Suprapubic skin (tissue), 4 donors: ENCODE measurements at regions not wholly inside any gene's neighbourhood (a gene's known extent, or its start where the extent isn't known, plus 50 kb on each side); places are given as distances from the start of the nearest gene placed in this dataset.

ENCODE experiments used
- DNase-seq, 2 donors: peaks; one replicate each; pipeline ENCODE4 v3.0.0-alpha.2; 2019; ENCODE audit warnings: low spot score in 2 of 2
- H3K27ac ChIP-seq: fragments of 200-600 bp; sonication (generic); one replicate; pipeline ENCODE4 v1.5.1; 2019
- H3K27me3 ChIP-seq: fragments of 200-600 bp; sonication (generic); one replicate; pipeline ENCODE4 v1.5.1; 2019
- H3K36me3 ChIP-seq: fragments of 200-600 bp; sonication (generic); one replicate; pipeline ENCODE4 v1.5.1; 2019
- H3K4me1 ChIP-seq: fragments of 200-600 bp; sonication (generic); one replicate; pipeline ENCODE4 v1.5.1; 2019
- H3K4me3 ChIP-seq: fragments of 200-600 bp; sonication (generic); one replicate; pipeline ENCODE4 v1.5.1; 2019; ENCODE audit warnings: mild to moderate bottlenecking
- H3K9me3 ChIP-seq: fragments of 200-600 bp; sonication (generic); one replicate; pipeline ENCODE4 v1.5.1; 2019
- EP300 ChIP-seq: sonication (generic); formaldehyde crosslinking; IDR thresholded peaks from one replicate; pipeline ENCODE4 v1.6.1; 2017; ENCODE audit warnings: antibody characterized with exemption
- POLR2A ChIP-seq, 2 donors: fragments of 450-650 bp; IDR thresholded peaks; one replicate each; pipeline ENCODE4 v1.6.1; 2017; ENCODE audit warnings: antibody characterized with exemption in 2 of 2, mild to moderate bottlenecking in 2 of 2, moderate library complexity in 2 of 2
- POLR2AphosphoS5 ChIP-seq, 3 donors: sonication (generic); formaldehyde crosslinking; IDR thresholded peaks; one replicate each; pipeline ENCODE4 v1.6.1; 2017; ENCODE audit warnings: antibody characterized with exemption in 3 of 3
- WGBS: methylation state at CpG from one replicate; pipeline ENCODE4 v1.1.5; 2018; 5-methylcytosine and 5-hydroxymethylcytosine counted together
- TF ChIP-seq, protein P1 (sequence below), 2 donors: fragments of 200-600 bp in 1 of 2; fragments of 450-650 bp in 1 of 2; sonication (generic) in 1 of 2; IDR thresholded peaks; one replicate each; pipeline ENCODE4 v1.5.1; 2016 to 2019; ENCODE audit warnings: antibody characterized with exemption in 2 of 2, mild to moderate bottlenecking in 1 of 2, moderate library complexity in 1 of 2

DNA sequence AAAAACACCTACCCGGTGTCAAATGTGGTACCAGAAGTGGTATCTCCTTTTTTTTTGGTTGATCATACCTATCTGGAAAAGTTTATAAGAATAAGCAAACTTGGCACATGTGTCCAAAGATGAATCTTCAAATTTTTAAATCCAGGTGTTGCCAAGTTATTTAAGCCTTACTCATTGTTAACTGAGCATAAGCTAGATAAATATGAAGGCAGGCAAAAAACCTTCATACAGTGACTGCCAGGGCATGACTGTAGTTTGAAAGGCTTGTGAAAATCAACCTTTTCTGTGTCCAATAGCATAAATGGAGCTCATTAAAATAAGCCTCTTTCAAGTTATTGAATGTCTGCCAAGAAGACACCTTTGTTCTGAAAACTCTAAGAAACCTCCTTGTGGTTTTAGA, 699.2 kb downstream of the DOK5 start:
- Histone ChIP-seq H3K4me1 (no peaks in the 10 kb centered on the region), H3K4me3 (no peak overlapping the region), H3K27me3 (no peaks in the 10 kb centered on the region), H3K9me3 (no peaks in the 10 kb centered on the region), H3K27ac (no peak overlapping the region), H3K36me3 (no peaks in the 10 kb centered on the region)
- WGBS: 88% methylated on average over 1 of the region's 1 CpG
- DNase-seq: no peak
- no peak for TF ChIP-seq EP300
- no peak for TF ChIP-seq POLR2AphosphoS5 (IDR thresholded peaks at IDR 0.05)
- TF ChIP-seq, protein P1, sequence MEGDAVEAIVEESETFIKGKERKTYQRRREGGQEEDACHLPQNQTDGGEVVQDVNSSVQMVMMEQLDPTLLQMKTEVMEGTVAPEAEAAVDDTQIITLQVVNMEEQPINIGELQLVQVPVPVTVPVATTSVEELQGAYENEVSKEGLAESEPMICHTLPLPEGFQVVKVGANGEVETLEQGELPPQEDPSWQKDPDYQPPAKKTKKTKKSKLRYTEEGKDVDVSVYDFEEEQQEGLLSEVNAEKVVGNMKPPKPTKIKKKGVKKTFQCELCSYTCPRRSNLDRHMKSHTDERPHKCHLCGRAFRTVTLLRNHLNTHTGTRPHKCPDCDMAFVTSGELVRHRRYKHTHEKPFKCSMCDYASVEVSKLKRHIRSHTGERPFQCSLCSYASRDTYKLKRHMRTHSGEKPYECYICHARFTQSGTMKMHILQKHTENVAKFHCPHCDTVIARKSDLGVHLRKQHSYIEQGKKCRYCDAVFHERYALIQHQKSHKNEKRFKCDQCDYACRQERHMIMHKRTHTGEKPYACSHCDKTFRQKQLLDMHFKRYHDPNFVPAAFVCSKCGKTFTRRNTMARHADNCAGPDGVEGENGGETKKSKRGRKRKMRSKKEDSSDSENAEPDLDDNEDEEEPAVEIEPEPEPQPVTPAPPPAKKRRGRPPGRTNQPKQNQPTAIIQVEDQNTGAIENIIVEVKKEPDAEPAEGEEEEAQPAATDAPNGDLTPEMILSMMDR (IDR thresholded peaks at IDR 0.05): no peak
- no peak for TF ChIP-seq POLR2A (IDR thresholded peaks at IDR 0.05)

DNA sequence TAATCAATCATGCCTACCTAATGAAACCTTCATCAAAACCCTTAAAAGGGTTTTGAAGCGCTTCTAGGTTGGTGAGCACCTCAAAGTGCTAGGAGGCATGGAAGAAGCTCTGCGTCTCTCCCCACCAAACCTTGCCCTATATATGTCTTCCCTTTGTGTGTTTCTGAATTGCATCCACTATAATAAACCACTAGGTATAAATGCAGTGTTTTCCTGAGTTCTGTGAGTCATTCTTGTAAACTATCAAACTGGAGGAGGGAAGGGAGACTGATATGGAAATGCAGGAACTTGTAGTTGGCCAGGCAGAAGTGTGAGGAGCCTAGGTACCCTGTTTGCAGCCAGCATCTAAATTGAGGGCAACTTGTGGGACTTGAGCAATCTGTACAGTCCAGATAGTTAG, 698.8 kb downstream of the DOK5 start:
- Histone ChIP-seq H3K27me3 (no peaks in the 10 kb centered on the region), H3K4me3 (no peak overlapping the region), H3K4me1 (no peaks in the 10 kb centered on the region), H3K27ac (no peak overlapping the region), H3K36me3 (no peaks in the 10 kb centered on the region), H3K9me3 (no peaks in the 10 kb centered on the region)
- no peak for DNase-seq
- TF ChIP-seq POLR2AphosphoS5 (IDR thresholded peaks at IDR 0.05): no peak
- TF ChIP-seq, protein P1 (IDR thresholded peaks at IDR 0.05): no peak
- TF ChIP-seq EP300: no peak
- TF ChIP-seq POLR2A (IDR thresholded peaks at IDR 0.05): no peak
- 38% methylated on average over 2 of the region's 2 CpGs for WGBS

DNA sequence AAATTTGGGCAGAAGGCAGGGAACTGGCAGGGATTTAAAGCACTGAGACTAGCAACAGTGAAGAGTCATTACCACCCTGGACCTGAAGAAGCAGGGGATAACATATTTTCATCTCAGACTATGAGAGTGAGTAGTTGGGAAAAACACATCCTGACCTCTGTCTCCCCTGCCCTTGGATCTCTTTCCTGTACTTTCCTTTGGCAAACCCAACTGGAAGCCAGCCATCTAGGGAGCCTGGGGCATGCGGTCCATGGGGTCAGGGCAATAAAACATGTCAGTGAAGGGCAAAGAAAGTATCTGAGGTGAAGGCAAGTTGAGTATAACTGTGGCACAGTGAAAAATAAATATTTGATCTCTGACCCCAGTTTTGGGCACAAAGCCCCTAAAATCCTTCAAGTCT, 698.2 kb downstream of the DOK5 start:
- 40% methylated on average over 1 of the region's 1 CpG for WGBS
- H3K9me3 ChIP-seq: no peaks in the 10 kb centered on the region
- no peaks in the 10 kb centered on the region for H3K4me1 ChIP-seq
- no peaks in the 10 kb centered on the region for H3K36me3 ChIP-seq
- no peak overlapping the region for H3K27ac ChIP-seq
- no peak for TF ChIP-seq POLR2A (IDR thresholded peaks at IDR 0.05)
- TF ChIP-seq, protein P1 (IDR thresholded peaks at IDR 0.05): no peak
- no peak overlapping the region for H3K4me3 ChIP-seq
- no peak for DNase-seq
- H3K27me3 ChIP-seq: no peaks in the 10 kb centered on the region

- WGBS: 77% methylated on average over 4 of the region's 4 CpGs
- no peak for DNase-seq
- Histone ChIP-seq H3K4me3 (no peak overlapping the region), H3K4me1 (no peaks in the 10 kb centered on the region), H3K36me3 (no peaks in the 10 kb centered on the region), H3K27ac (no peak overlapping the region), H3K9me3 (no peaks in the 10 kb centered on the region), H3K27me3 (no peaks in the 10 kb centered on the region)
- TF ChIP-seq, protein P1 (IDR thresholded peaks at IDR 0.05): no peak
- TF ChIP-seq POLR2A (IDR thresholded peaks at IDR 0.05) (no peak), EP300 (no peak), POLR2AphosphoS5 (IDR thresholded peaks at IDR 0.05) (no peak)
Measured at GRCh38 chr20:55172310-55173002, 697.1 kb downstream of the DOK5 start.

GRCh38 chr20:55166063-55166462, 690.7 kb downstream of the DOK5 start:
- DNase-seq: no peak
- H3K27me3 ChIP-seq: no peaks in the 10 kb centered on the region
- no peaks in the 10 kb centered on the region for H3K9me3 ChIP-seq
- no peaks in the 10 kb centered on the region for H3K36me3 ChIP-seq
- H3K4me3 ChIP-seq: no peak overlapping the region
- no peak overlapping the region for H3K27ac ChIP-seq
- no peaks in the 10 kb centered on the region for H3K4me1 ChIP-seq
- TF ChIP-seq POLR2A (IDR thresholded peaks at IDR 0.05) (no peak), EP300 (no peak), POLR2AphosphoS5 (IDR thresholded peaks at IDR 0.05) (no peak)
- TF ChIP-seq, protein P1 (IDR thresholded peaks at IDR 0.05): no peak
- WGBS: 67% methylated on average over 2 of the region's 2 CpGs
